Activated CD4-positive, alpha-beta memory T cell treated with anti-CD3 and anti-CD28 coated beads, Interleukin-2, amount 10 ng/mL, durations not matched to agents 7 days and 5 days (primary cell): ENCODE measurements at regions not wholly inside any gene's neighbourhood (a gene's known extent, or its start where the extent isn't known, plus 50 kb on each side); places are given as distances from the start of the nearest gene placed in this dataset.
"Not testable (repeated sequence)": the region's sequence is repeated elsewhere in the genome, so short reads cannot be mapped to it uniquely, and the experiment has no call there.

ENCODE experiments used
- CTCF ChIA-PET: fragments of 350-600 bp; sonication (Branson Sonifier 250); formaldehyde crosslinking; loops from one replicate; lab custom pipeline; 2021; ENCODE audit warnings: antibody characterized with exemption, inconsistent platforms; lab: Charles Lee
- POLR2A ChIA-PET: fragments of 350-600 bp; sonication (Branson Sonifier 250); formaldehyde crosslinking; loops from one replicate; lab custom pipeline; 2021; ENCODE audit warnings: antibody characterized with exemption; lab: Charles Lee
- DNase-seq: peaks from one replicate; pipeline ENCODE4 v3.0.0-alpha.2; 2020
- H3K27ac Mint-ChIP-seq: one replicate; pipeline ENCODE4 v1.8.0; 2021; ENCODE audit warnings: mild to moderate bottlenecking, mixed read lengths
- H3K27me3 Mint-ChIP-seq: one replicate; pipeline ENCODE4 v1.8.0; 2021; ENCODE audit warnings: mixed read lengths
- H3K36me3 Mint-ChIP-seq: one replicate; pipeline ENCODE4 v1.8.0; 2021; ENCODE audit warnings: low read depth, mixed read lengths
- H3K4me1 Mint-ChIP-seq: one replicate; pipeline ENCODE4 v1.8.0; 2021; ENCODE audit warnings: mixed read lengths
- H3K4me3 Mint-ChIP-seq: one replicate; pipeline ENCODE4 v1.8.0; 2021; ENCODE audit warnings: mild to moderate bottlenecking, mixed read lengths
- H3K9me3 Mint-ChIP-seq: one replicate; pipeline ENCODE4 v1.8.0; 2021; ENCODE audit warnings: mixed read lengths

DNA sequence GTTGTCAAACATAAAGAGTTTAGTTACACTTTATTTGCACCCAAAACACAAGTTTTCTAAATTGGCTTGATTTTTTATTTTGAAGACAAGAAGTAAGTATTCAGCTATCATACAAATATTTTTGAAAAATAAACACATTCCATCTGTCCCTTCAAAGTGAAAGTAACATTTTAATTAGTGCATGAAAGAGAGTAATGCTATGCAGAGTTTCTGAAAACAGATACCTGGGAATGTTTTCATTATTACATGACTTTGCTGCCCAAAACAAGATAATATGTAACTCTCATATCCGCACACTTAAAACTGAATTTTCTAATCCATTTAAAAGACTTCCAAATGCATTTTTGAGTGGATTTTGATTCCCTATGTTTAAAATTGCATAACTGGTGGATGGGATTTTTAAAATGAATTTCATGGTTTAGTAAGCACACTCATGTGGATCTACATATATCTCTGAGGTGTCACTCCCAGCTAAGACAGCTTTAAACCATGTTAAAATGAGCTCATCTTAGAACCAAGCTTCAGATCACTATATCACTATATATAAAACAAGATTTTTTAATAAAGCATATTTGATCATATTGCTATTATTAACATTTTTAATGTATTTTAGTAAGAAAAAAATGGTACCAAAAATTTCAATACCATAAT, 127.5 kb downstream of the ATPSCKMT start:
- Mint-ChIP-seq H3K36me3 (no peaks in the 10 kb centered on the region), H3K4me3 (no peak overlapping the region), H3K27me3 (no peaks in the 10 kb centered on the region), H3K4me1 (no peaks in the 10 kb centered on the region), H3K27ac (no peak overlapping the region), H3K9me3 (no peaks in the 10 kb centered on the region)
- POLR2A ChIA-PET, result no interaction called here
- CTCF ChIA-PET, result no interaction called here
- DNase-seq, result no peak

DNA sequence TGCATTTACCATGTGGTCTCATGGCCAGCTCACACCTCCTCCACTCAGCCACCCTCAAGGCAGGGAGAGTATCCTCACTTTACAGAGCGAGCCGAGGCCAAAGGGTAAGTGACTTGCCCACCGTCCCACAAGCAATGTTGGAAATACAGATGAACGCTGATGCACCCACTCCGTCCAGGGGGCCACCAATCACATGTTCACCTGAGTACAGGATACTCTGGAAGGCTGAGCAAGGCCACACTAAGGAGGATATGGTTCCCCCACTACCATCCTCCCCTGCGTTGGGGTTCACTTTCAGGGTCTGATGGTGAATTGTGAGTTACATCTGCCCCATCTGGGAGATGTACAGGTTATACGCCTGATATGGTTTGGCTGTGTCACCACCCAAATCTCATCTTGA, 128.8 kb downstream of the ATPSCKMT start:
- Mint-ChIP-seq H3K4me1 (no peaks in the 10 kb centered on the region), H3K27me3 (no peaks in the 10 kb centered on the region), H3K27ac (no peak overlapping the region), H3K36me3 (no peaks in the 10 kb centered on the region), H3K9me3 (no peaks in the 10 kb centered on the region), H3K4me3 (no peak overlapping the region)
- DNase-seq, result no peak
- ChIA-PET POLR2A (no interaction called here), CTCF (no interaction called here)

DNA sequence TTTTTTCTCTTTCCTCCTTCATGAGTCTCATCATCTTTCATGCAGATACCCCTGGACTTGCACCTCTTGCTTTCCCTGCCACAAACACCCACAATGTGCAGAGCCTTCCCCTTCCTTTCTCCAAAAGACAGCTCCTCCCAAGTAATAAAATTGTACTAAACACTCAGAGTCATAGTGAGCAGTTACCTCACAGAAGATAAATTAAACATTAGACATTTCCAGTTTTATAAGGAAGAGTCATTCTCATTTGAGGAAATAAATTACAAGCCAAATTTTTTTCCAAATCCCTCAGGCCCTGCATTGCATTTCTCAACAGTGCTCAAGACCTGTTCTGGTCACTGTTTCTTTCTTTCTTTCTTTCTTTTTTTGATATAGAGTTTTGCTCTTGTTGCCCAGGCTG, 131.5 kb downstream of the ATPSCKMT start:
- no peak for DNase-seq
- Mint-ChIP-seq H3K27ac (no peak overlapping the region), H3K36me3 (no peaks in the 10 kb centered on the region), H3K4me1 (no peaks in the 10 kb centered on the region), H3K27me3 (no peaks in the 10 kb centered on the region), H3K4me3 (no peak overlapping the region), H3K9me3 (no peaks in the 10 kb centered on the region)
- ChIA-PET POLR2A (no interaction called here), CTCF (no interaction called here)

DNA sequence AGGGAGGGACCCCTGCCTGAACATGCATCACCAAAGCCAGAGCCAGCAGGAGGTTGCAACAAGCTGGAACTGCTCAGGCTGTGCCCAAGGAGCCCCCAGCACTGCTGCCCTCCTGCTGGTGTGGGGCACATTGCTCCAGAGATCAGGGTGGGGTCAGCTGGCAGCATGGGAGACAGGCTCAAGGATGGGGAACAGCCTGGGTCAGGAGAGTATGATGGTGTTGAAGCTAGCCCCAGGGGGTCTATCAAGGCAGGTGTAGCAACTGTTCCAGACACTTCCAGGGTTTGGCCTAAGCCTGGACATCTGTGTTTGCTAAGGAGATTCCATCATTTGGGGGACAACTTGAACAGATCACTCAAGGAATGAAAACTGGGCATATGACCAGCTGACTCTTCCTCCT, 133.1 kb downstream of the ATPSCKMT start:
- H3K27ac Mint-ChIP-seq, result no peak overlapping the region
- ChIA-PET POLR2A (no interaction called here), CTCF (no interaction called here)
- no peak for DNase-seq
- H3K4me1 Mint-ChIP-seq, result no peaks in the 10 kb centered on the region
- H3K9me3 Mint-ChIP-seq, result no peaks in the 10 kb centered on the region
- no peaks in the 10 kb centered on the region for H3K36me3 Mint-ChIP-seq
- H3K4me3 Mint-ChIP-seq, result no peak overlapping the region
- H3K27me3 Mint-ChIP-seq, result no peaks in the 10 kb centered on the region

DNA sequence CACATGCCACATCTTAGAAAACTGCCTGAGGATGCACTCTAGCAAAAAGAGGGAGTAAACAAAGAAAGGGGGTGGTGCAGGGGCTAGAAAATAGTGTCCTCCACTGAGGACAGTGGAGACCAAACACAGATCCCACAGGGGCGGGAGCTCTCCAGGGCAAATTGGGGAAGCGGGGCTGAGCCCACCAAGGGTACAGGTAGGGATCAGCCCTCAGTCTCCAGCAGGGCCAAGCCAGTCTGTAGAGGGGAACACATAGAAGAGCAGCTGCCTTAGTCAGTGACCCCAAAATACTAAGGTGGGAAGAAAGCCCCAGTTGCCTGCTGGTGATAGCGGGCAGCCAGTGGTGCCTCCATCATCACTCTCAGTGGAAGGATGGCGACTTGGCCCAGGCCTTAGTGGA, 134.0 kb downstream of the ATPSCKMT start:
- Mint-ChIP-seq H3K36me3 (no peaks in the 10 kb centered on the region), H3K4me1 (no peaks in the 10 kb centered on the region), H3K27me3 (no peaks in the 10 kb centered on the region), H3K4me3 (no peak overlapping the region), H3K27ac (no peak overlapping the region), H3K9me3 (no peaks in the 10 kb centered on the region)
- POLR2A ChIA-PET, result no interaction called here
- CTCF ChIA-PET, result no interaction called here
- no peak for DNase-seq

DNA sequence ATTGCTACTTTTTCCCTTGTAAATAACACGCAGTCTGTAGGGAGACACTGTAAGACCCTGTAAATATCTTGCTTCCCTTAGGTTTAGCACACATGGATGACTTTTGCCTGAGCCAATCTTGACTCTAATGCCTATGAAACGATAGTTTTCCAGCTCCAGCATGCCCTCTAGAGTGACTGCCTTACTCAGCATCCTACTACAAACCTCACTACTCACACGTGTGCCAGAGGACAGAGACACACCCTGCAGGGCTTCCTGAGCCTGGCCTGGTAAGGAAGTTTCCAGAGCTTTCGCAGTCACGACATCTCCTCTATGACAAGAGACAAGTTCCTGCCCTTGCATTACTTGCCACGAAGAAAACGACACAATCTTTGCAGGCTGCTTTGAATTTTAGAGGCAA, 138.1 kb downstream of the ATPSCKMT start:
- no peak for DNase-seq
- ChIA-PET POLR2A (no interaction called here), CTCF (no interaction called here)
- Mint-ChIP-seq H3K4me1 (no peaks in the 10 kb centered on the region), H3K9me3 (no peaks in the 10 kb centered on the region), H3K27ac (no peak overlapping the region), H3K4me3 (no peak overlapping the region), H3K27me3 (no peaks in the 10 kb centered on the region), H3K36me3 (no peaks in the 10 kb centered on the region)

DNA sequence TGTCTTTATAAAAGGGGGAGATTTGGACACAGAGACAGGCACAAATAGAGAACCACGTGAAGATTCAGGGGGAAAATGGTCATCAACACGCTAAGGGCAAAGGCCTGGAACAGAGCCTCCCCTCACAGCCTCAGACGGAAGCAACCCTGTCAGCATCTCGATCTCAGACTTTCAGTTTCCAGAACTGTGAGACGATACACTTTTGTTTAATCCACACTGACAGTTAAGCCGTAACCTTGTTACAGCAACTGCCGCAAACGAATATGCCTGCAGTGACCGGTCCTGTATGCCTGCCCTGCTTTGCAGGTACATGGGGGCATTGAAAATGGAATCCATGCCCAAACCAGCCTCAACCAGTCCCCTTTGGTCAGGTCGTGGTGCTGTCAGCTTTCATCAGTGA, 139.5 kb downstream of the ATPSCKMT start:
- no peaks in the 10 kb centered on the region for H3K4me1 Mint-ChIP-seq
- H3K36me3 Mint-ChIP-seq, result no peaks in the 10 kb centered on the region
- H3K9me3 Mint-ChIP-seq, result peaks cover 2% of the 10 kb centered on the region
- no peak for DNase-seq
- H3K27me3 Mint-ChIP-seq, result no peaks in the 10 kb centered on the region
- ChIA-PET POLR2A (no interaction called here), CTCF (no interaction called here)
- no peak overlapping the region for H3K4me3 Mint-ChIP-seq
- H3K27ac Mint-ChIP-seq, result no peak overlapping the region

DNA sequence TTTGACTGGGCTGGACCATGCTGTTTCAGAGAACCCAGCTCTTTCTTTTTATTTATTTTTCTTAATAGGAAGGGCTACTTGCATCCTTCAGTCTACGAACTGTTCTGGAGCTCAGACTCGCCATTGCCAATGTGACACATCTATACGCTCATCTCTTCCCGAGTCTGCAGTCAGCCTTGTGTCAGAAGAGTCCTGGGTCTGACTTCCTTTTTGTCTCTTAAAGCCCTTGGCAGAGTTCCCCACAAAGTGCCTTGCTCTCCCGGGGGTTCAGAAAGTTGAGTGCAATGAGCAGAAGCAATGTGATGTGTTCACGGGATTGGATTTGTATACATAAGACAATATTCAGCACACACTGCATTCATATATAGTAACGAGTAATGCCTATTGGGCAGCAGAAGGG, 140.4 kb downstream of the ATPSCKMT start:
- Mint-ChIP-seq H3K36me3 (no peaks in the 10 kb centered on the region), H3K9me3 (peaks cover 2% of the 10 kb centered on the region), H3K27me3 (no peaks in the 10 kb centered on the region), H3K27ac (no peak overlapping the region), H3K4me1 (no peaks in the 10 kb centered on the region), H3K4me3 (no peak overlapping the region)
- ChIA-PET POLR2A (no interaction called here), CTCF (no interaction called here)
- DNase-seq, result no peak

DNA sequence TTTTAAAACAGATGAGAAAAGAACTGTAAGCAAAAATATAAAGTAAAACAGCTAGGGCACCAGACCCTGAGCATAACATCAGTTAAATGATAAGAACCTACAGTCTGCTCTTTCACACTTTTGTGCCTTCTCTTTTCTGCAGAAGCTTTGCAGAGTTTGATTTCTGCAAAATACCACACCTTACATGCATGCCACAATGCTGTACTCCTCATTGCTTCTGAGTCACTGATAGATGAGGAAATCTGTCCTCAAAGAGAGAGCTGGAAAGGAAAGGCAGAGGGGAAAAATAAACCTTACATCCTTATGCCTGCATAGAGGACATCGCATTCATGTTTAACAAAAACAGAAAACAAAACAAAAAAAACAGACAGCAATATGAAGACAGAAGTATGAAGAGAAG, 142.9 kb downstream of the ATPSCKMT start:
- Mint-ChIP-seq H3K27me3 (no peaks in the 10 kb centered on the region), H3K36me3 (no peaks in the 10 kb centered on the region), H3K4me1 (no peaks in the 10 kb centered on the region), H3K4me3 (no peak overlapping the region), H3K9me3 (peaks cover 2% of the 10 kb centered on the region), H3K27ac (no peak overlapping the region)
- ChIA-PET POLR2A (no interaction called here), CTCF (no interaction called here)
- DNase-seq, result no peak

DNA sequence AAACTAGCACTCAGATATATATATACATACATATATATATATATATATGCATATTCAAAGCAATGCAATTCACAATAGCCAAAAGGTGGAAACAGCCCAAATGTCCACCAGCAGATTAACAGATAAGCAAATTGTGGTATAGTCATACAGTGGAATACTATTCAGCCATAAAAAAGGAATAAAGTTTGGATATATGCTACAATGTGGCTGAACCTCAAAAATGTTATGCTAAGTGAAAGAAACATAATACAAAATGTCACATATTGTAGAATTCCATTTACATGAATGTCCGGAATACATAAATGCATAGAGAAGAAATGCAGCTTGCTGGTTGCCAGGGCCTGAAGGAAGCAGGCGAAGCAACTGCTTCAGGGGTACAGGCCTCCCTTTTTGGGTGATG, 143.4 kb downstream of the ATPSCKMT start:
- H3K9me3 Mint-ChIP-seq, result peaks cover 2% of the 10 kb centered on the region
- no peak for DNase-seq
- H3K4me1 Mint-ChIP-seq, result no peaks in the 10 kb centered on the region
- no peaks in the 10 kb centered on the region for H3K36me3 Mint-ChIP-seq
- no peaks in the 10 kb centered on the region for H3K27me3 Mint-ChIP-seq
- ChIA-PET CTCF (no interaction called here), POLR2A (no interaction called here)
- no peak overlapping the region for H3K27ac Mint-ChIP-seq
- H3K4me3 Mint-ChIP-seq, result no peak overlapping the region

DNA sequence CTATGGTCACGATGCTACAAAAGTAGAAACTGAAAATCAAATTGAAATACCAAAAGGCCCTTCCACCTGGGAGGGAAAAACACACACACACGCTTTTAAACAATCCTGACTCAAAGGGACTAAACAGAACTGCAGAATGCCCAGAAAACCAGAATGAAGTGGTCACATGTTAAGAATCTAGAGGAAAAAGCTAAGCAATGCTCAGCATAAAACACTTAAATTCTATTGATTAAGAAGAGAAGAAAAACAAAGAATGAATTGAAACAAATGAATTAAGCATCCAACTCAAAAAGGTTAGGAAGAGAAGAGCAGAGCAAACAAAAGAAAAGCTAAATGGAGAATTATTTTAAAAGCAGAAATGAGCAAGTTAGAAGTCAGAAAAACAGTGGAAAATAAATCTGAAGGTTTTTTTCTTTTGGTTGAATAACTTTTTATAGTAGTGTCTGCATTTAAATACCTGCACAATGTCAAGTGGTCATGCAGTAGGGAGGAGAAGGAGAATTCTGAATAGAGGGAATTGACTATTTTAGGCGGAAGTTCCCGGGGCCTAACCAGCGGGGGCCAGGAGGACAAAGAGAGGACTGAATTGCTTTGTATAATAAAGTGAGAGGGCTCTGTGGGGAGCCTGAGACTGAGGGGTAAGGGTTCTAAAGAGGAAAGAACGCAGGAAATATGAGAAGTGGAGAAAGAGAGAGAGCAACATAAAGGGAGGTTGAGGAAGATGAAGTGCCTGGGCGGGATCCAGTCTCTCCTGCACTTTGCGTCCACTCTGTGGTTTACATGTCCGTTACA, 146.8 kb downstream of the ATPSCKMT start:
- ChIA-PET CTCF (no interaction called here), POLR2A (no interaction called here)
- no peaks in the 10 kb centered on the region for H3K27me3 Mint-ChIP-seq
- H3K4me3 Mint-ChIP-seq, result no peak overlapping the region
- DNase-seq, result no peak
- H3K36me3 Mint-ChIP-seq, result no peaks in the 10 kb centered on the region
- H3K27ac Mint-ChIP-seq, result no peak overlapping the region
- no peaks in the 10 kb centered on the region for H3K4me1 Mint-ChIP-seq
- H3K9me3 Mint-ChIP-seq, result peaks cover 10% of the 10 kb centered on the region

DNA sequence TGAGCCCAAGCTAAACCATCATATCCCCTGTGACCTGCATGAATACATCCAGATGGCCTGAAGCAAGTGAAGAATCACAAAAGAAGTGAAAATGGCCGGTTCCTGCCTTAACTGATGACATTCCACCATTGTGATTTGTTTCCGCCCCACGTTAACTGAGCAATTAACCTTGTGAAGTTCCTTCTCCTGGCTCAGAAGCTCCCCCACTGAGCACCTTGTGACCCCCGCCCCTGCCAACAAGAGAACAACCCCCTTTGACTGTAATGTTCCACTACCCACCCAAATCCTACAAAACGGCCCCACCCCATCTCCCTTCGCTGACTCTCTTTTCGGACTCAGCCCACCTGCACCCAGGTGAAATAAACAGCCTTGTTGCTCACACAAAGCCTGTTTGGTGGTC, 147.5 kb downstream of the ATPSCKMT start:
- H3K9me3 Mint-ChIP-seq, H3K4me1 Mint-ChIP-seq, DNase-seq, H3K27me3 Mint-ChIP-seq, H3K27ac Mint-ChIP-seq, H3K36me3 Mint-ChIP-seq, POLR2A ChIA-PET, H3K4me3 Mint-ChIP-seq, CTCF ChIA-PET: not testable (repeated sequence)

DNA sequence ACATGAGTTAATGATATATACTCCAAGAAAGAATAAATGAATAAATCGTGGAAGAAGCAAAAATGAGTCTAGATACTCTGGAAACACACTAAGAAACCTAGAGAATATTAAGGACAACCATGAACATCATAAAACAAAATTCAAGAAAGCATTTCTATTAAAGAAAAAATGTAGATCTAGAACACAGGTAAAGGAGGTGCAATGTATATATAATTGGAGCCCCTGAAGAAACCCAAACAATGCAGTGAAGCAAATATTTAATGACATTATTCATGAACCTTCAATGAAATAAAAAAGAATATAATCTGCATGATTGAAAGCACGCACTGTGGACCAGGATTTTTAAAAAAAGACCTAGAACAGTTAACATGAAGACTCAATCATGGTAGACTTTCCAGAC, 150.1 kb downstream of the ATPSCKMT start:
- CTCF ChIA-PET, result no interaction called here
- no peak overlapping the region for H3K4me3 Mint-ChIP-seq
- H3K27me3 Mint-ChIP-seq, result no peaks in the 10 kb centered on the region
- no peak for DNase-seq
- H3K9me3 Mint-ChIP-seq, result peaks cover 9% of the 10 kb centered on the region
- POLR2A ChIA-PET, result no interaction called here
- no peaks in the 10 kb centered on the region for H3K36me3 Mint-ChIP-seq
- no peak overlapping the region for H3K27ac Mint-ChIP-seq
- H3K4me1 Mint-ChIP-seq, result no peaks in the 10 kb centered on the region

DNA sequence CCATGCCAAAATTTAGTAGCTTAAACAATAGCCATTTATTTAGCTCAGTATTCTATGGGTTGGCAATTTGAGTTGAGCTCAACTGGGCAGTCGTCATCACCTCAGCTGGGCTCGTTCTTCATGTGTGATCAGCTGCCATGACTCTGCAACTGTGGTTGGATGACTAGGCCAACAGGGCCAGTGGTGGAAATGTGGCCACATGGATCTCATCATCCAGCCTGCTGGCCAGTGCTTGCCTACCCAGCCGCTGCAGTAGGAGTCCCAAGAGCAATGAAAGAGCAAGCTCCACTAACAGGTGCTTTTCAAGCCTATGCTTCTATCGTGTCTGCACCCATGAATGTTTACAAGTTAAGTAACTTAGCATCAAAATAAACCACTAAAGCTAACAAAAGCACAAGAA, 158.0 kb downstream of the ATPSCKMT start:
- CTCF ChIA-PET, result no interaction called here
- POLR2A ChIA-PET, result no interaction called here
- Mint-ChIP-seq H3K4me3 (no peak overlapping the region), H3K4me1 (no peaks in the 10 kb centered on the region), H3K36me3 (no peaks in the 10 kb centered on the region), H3K27ac (no peak overlapping the region), H3K27me3 (no peaks in the 10 kb centered on the region), H3K9me3 (peaks cover 7% of the 10 kb centered on the region)
- DNase-seq, result no peak
